Coronary artery (tissue), 2 donors: ENCODE measurements at regions not wholly inside any gene's neighbourhood (a gene's known extent, or its start where the extent isn't known, plus 50 kb on each side); places are given as distances from the start of the nearest gene placed in this dataset.

Experiments
- DNase-seq: peaks from one replicate; pipeline ENCODE4 v3.0.0-alpha.2; 2017; ENCODE audit warnings: low spot score
- H3K27ac ChIP-seq, 2 donors: fragments of 200-600 bp; sonication (generic); one replicate each; pipeline ENCODE4 v1.5.1; 2016 to 2019
- H3K4me3 ChIP-seq: fragments of 200-600 bp; sonication (generic); 2 replicates; pipeline ENCODE4 v1.5.1; 2016; ENCODE audit warnings: mild to moderate bottlenecking, moderate library complexity
- TF ChIP-seq, protein P1 (sequence below): fragments of 200-600 bp; sonication (generic); IDR thresholded peaks from one replicate; pipeline ENCODE4 v1.5.1; 2019; ENCODE audit warnings: antibody characterized with exemption

DNA sequence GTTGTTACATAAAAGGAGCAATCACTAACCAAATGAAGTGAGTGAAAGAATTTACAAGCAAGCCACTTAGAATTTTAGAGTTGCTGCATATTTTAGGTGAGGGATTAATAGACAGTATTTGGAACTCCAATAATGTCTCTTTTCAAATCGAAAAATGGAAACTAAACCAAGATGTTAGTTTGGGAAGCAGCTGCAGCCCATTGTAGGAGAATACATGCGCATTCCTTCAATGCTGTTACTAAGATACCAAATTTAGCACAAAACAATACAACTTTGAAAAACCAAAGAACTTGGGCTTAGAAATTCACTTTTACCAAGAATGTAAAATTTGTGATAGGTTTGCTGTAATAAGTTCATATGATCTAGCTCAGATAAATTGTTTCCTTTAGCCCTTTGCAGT is 411.8 kb upstream of the CDH6 start:
- TF ChIP-seq, protein P1, sequence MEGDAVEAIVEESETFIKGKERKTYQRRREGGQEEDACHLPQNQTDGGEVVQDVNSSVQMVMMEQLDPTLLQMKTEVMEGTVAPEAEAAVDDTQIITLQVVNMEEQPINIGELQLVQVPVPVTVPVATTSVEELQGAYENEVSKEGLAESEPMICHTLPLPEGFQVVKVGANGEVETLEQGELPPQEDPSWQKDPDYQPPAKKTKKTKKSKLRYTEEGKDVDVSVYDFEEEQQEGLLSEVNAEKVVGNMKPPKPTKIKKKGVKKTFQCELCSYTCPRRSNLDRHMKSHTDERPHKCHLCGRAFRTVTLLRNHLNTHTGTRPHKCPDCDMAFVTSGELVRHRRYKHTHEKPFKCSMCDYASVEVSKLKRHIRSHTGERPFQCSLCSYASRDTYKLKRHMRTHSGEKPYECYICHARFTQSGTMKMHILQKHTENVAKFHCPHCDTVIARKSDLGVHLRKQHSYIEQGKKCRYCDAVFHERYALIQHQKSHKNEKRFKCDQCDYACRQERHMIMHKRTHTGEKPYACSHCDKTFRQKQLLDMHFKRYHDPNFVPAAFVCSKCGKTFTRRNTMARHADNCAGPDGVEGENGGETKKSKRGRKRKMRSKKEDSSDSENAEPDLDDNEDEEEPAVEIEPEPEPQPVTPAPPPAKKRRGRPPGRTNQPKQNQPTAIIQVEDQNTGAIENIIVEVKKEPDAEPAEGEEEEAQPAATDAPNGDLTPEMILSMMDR = no peak
- no peak overlapping the region for H3K4me3 ChIP-seq
- H3K27ac ChIP-seq = no peak overlapping the region
- no peak for DNase-seq

DNA sequence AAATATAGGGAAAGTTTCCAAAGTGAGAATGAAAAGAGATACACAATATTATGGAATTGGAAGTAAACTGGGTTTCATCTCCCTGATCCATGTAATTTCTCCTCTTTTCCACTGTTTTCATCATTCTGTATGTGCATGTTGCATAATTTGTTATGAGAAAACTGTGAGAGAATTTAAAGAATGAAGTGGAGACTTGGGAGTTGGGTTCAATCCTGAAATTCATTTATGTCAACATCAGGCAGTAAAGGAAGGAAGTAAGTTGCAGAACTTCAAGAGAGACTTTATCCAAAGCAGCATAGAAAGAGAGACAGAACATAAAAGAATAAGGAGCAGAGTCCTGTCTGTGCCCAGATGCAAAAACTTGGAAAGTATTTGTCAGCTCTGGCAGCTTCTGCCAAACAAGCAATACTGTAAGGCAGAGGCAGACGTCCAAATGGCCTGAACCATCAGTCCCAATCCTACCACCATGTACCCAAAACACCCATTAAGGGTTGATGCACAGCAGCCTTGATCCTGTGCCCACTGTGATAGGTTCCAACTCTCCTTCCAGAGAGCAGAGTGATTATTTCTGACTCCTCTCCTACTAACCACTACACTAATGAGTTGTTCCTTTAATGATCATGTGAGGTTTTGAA is 425.3 kb upstream of the CDH6 start:
- H3K27ac ChIP-seq = no peak overlapping the region
- H3K4me3 ChIP-seq = no peak overlapping the region
- TF ChIP-seq, protein P1 = no peak
- DNase-seq = no peak

DNA sequence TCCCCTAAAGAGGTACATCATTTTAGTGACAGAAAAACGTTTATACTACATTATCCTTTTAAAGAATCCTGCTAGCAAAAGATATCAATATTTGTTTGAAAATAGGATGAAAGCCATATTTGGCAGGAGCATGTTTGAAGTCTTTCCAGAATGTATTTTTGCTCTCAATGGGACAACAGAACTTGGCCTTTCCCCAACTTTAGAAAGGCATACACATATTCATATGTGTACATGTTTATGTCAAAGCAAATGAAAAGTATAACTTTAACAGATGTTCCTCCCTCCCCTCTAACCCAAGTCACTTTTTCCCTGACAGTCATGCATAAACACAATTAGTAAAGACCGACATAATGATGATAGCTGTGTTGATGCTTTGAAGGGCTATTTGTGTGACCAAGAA is 427.8 kb upstream of the CDH6 start:
- Histone ChIP-seq H3K4me3 (no peak overlapping the region), H3K27ac (no peak overlapping the region)
- DNase-seq = no peak
- TF ChIP-seq, protein P1 = no peak

DNA sequence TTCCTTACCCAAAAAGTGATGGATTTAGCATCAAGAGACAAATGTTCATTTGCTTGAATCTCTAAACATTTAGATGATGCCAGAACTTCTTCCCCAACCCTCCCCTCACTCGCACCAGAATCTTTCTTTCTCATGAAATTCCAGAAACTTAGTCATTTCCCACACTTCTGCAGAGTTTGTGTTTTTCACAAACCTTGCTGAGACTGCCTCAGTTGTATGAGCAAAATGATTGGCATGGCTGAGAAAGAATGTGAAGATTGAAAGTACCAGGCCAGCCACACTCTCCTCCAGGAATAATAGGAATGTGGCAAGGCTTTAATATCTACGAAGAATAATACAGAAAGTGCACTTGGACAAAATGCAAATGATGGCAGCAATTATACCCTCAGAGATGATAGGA is 428.3 kb upstream of the CDH6 start:
- no peak overlapping the region for H3K27ac ChIP-seq
- DNase-seq = no peak
- no peak overlapping the region for H3K4me3 ChIP-seq
- TF ChIP-seq, protein P1 = no peak

DNA sequence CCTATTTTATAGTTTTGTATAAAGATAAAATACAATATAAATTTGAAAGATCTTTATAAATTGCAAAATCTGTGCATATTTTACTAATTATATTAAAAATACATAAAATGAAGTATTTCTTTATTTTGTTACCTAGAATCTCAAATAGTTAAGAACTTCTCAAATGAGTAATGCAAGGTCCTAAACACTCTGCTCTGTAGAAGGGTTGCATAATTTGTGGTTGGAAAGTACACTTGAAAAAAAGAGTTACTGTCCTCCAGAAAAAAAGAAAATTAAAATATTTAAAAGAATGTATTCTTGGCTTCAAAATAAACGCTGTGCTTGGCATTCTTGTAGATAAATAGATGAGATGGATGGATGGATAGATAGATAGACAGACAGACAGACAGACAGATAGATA is 428.8 kb upstream of the CDH6 start:
- no peak overlapping the region for H3K4me3 ChIP-seq
- no peak overlapping the region for H3K27ac ChIP-seq
- DNase-seq = no peak
- TF ChIP-seq, protein P1 = no peak

DNA sequence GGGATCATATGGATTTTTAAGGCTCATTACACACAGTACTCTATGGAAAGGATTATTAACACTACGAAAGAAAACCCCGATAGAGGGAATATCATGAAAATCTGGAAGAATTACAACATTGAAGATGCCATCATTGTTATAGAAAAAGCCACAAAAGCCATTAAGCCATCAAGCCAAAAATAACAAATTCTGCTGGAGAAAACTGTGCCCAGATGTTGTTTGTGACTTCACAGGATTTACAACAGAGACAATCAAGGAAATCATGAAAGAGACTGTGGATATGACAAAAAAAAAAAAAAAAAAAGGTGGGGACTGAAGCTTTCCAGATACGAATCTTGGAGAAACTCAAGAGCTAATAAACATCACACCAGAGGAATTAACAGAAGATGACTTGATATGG is 433.8 kb upstream of the CDH6 start:
- TF ChIP-seq, protein P1 = no peak
- Histone ChIP-seq H3K27ac (no peak overlapping the region), H3K4me3 (no peak overlapping the region)
- DNase-seq = no peak

DNA sequence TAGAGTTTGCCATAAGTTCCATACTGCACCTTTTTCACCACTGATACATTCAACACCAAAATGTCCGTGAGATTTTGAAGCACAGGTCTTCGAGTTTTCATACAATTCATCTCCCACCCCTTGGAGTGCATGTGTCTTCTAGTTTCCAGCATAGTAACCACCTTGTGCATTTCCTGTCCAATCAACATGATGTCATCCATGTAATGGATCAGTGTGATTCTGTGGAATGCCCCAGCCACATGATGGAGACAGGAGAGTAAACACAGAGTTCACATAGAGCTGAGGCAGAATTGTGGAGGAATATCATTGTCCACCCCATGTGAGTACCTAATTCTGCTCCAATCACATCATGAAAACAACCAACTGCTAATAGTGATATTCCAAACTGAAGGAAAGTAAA is 441.5 kb upstream of the CDH6 start:
- TF ChIP-seq, protein P1 = no peak
- DNase-seq = no peak
- no peak overlapping the region for H3K27ac ChIP-seq
- H3K4me3 ChIP-seq = no peak overlapping the region
